Fibroblast of peridontal ligament (primary cell): ENCODE measurements at regions not wholly inside any gene's neighbourhood (a gene's known extent, or its start where the extent isn't known, plus 50 kb on each side); places are given as distances from the start of the nearest gene placed in this dataset.

Experiments
- DNase-seq: peaks from one replicate; pipeline ENCODE4 v3.0.0-alpha.2; 2010; ENCODE audit errors: extremely low read depth

DNA sequence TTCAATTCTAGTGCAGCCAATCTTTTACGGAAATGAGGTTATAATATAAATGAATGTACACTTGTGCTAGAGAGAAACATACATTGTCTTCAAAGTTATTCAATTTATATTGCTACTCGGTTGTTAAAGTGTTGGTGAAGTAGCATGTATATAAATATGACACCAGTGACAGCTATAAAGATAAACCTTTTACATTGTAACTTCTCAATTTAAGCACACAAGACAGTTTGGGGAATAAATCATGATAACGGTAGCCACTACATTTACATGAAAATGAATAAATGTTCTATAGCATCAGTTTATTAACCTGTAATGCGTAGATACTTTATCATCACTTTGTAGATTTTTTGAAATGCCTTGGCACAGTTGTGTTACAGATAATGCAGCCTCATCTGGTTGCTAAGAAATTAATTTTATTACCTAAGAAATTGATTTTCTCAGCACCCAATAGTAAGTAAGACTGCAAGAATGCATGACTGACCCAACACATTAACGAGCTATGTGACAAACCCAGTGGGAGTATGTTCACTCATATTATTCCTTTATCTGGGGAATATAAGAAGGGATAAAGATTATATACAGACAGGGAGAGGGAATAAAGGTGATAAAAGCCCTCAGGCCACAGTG is 283.9 kb upstream of the NPVF start:
- no peak for DNase-seq

DNA sequence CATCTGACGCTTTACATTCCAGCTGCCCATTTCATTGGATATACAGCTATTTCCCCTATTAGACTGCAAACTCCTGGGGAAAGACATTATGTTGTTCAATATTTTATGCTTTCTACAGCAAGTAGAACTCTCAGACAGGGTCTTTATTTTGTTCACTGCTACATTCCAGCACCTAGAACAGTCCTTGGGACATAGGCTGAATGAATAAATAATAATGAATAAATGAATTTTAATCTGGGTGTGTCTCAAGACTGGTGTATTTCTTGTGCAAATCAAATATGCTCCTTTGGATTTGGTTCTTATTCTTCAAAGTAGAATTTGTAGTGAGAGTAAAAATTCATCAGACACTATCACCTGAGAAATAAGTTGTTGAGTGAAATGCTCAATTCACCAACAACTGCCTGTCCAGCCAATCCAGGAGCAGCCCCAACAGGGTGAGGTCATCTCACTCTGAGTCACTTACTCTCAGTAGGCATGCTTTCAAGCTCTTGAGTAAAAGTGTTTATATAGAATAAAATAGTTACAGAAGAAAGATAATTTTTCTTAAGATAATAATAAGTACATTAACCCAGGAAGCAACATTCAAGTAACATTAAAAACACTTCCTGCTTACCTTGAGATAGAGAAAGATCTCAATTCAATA is 287.5 kb upstream of the NPVF start:
- DNase-seq, result no peak

DNA sequence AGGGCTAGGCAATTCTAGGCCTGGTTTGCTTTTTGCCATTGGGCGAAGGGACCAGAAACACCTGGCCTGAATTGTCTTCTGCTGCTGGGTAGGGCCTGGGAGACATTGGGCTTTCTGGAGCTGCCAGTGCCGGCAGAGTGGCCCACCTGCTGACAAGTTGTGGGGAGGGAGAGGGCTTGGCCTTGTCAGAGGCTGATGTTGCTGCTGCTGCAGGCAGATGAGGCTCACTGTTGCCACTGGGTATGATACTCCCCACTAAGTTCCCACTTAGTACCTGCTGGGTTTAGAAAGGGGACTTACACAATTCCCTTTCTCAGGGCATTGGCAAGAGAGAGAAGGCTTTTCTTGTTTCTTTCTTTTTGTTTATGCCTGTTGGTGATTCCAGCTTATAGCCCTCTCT is 289.6 kb upstream of the NPVF start:
- no peak for DNase-seq

DNA sequence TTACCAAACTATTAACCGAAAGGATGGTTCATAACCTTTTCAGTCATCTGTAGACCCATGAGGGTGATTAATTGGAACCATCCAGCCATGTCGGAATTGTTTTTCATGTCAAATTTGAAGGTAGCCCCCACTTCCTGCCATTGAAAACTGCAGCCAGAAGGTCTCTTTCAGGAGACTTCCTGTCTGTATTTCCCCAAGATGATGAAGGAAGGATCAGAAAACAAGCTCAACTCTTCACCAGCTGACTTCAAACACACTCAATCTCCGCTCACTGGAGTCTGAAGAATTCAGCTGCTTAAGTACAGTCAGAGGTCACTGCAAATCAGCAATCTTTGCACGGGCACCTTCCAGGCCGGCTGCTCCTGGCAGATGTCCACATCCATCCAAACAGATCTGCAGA is 291.7 kb upstream of the NPVF start:
- DNase-seq, result no peak

DNA sequence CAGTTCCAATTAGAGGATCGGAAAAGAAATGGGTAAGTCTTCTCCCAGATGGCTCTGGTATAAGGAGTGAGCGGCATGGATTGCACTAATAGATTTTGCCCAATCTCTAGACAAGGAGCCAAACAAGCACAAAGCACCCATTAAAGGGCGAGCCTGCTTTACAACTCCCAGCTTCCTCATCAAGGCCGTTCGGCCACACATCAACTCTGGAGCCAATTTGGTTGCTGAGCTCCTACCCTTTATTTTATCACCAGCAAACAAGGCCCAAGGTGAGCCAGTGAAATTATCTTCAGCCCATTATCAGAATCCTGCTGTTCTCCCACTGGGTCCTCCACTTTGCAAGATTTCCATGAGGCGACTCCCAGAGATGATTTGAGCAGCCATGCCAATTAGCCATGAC is 292.2 kb upstream of the NPVF start:
- DNase-seq, result no peak

DNA sequence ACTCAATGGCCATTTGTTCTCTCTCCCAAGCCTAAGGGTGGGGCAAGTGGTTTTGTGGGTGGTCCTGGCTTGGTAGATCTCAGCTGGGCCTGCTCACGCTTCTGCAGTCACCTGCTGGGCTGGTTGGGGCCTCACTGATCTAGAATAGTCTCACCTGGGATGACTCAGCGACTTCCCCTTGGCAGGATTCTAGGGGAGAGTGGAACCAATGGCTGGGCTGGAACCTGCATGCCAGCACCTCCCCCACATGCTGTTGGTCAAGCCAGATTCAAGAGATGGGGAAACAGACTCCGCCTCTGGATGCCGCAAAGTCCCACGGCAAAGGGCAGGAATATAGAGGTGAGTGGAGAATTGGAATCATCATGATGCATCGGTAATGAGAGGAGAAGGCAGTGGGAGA is 292.9 kb upstream of the NPVF start:
- DNase-seq, result no peak

DNA sequence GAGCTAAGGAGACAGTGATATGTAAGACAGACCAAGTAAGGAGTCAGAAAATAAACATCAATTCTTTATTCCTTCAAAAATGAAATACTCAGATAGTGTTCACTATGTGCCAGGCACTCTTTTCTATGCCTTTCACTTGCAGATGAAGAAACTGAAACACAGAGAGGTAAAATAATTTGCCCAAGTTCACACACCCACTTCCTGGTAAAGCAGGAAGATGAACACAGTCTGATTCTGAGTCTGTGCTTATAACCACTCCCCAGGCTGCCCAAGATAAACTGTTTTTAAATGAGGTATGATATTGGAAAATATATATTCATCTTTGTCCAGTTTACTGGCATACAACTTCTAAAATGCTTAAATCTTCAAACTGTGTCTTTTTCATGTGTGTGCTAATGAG is 294.4 kb upstream of the NPVF start:
- DNase-seq, result no peak

DNA sequence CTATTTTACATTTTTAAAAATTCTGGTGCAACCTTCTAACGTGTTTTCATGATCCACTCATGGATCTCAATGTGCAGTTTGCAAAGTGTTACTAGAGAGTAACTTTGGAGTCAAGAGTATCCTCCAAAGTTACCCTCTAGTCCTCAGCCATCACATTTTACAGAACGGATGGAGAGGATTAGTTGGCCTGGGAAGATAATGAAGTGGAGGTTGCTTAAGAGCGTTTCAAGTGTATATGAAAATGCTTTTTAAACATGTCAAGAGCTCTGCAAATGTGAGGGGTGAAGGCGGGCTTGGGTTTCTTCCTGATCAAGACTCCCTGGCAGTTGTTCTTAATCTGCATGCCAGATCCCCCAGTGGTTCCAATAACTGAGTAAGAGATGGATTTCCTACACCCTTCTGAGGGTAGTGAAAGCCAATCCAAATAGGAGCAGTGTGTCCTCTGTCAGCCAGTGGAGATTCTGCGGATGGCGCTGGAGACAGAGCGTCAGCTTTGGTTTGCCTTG is 299.4 kb upstream of the NPVF start:
- DNase-seq, result no peak

DNA sequence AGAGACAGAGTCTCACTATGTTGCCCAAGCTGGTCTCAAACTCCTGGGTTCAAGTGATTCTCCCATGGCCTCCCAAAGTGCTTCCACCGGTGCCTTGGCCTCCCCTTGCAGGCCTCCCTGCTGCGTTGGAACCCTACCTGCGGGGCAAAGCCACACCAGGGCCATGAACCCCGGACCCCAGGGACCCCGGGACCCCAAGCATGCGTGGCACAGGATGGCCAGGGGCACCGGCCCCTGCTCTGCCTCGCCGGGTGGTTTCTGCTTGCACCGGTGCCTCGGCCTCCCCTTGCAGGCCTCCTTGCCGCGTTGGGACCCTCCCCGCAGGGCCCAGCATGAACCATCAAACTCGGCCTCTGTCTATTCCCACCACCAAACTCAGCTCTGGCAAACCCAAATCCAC is 301.0 kb upstream of the NPVF start:
- no peak for DNase-seq

DNA sequence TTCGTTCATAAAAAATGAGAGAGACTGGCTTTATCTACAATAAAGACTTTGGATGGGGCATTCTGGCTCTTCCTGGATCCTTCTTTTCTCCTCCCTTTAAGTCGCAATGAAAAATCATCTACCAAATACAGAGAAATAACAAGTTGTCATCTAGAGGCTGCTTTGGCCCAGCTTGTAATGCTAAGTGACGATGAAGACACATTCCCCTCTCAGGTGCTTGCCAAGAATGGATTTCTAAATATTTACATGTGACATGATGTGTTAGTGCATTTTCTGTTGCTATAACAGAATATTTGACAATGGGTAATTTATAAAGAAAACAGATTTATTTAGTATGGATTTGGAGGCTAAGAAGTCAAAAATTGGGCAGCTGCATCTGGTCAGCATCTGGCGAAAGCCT is 308.6 kb upstream of the NPVF start:
- no peak for DNase-seq

DNA sequence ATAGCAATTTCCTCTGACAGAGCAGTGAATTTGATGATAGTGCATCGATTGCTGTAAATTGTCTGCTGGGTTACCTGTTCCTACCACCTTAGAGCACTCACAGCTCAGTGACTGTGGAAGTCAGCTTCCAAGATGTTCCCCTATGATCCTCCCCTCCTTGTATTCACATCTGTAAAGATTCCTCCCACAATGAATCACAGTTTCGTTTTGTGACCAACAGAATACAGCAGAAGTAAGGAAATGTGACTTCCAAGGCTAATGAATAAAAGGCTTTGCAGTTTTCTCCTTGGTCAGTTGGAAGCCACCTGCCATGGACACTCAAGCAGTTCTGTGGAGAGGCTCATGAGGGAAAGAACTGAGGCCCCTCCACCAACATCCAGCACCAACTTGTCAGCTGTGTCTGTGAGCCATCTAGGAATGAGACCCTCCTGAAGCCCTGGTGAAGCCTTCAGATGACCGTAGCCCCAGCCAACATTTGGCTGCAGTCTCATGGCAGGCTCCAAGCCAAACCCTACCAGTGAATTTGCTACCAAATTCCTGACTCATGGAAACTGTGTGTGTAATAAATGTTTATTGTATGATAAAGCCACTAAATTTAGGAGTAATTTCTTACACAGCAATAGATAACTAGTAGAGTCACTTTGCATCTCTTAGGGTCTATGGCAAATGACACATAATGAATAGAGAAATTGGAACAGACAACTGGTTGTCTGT is 309.5 kb upstream of the NPVF start:
- no peak for DNase-seq

DNA sequence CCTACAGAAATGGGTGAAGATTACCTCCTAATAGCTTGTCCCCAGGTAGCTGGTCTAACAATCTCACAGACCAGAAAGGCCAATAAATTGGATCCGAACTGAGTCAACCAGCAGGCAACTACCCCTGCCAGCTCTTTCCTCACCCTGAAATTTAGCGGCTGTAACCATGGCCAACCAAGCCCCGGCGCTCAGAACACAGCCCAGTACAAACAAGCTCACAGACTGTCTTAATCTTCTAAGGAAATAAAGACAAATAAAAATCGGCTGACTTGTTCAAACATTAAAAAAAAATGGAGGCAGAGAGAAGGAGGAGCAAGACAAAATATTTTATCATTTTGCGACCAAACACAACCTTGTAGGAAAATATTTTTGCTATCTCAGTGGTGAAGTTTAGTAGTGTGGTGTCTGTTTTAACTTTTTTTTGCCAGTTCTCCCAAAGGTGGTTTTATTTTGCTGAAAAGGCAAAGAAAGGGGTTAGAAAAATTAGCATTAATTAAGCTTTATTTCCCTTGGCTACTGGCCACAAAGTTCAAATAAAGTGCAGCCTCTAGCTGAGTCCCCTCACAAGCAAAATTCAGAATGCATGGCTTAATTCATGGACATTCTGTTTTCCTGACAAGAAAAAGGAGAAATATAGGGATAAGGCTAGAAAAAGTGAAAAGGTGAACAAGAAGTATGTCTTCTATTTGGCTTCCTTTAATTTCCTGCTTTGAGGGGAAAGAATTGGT is 313.0 kb upstream of the NPVF start:
- no peak for DNase-seq

DNA sequence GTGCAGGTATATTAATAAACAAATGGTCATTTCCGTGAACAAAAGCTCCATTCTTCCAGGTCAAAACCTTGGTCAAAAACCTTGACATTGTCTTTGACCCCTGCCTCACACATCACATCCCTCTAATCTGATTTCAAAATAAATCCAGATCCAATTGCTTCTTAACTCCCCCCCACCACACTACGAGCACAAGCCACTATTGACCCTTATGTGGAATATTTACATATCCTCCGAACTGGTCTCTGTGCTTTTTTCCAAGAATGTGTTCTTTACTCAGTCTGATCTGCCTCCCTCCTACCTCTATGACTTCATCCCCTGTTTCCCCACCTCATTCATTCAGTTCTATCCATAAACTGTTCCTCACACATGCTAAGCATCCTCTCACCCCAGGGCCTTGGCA is 313.6 kb upstream of the NPVF start:
- no peak for DNase-seq

DNA sequence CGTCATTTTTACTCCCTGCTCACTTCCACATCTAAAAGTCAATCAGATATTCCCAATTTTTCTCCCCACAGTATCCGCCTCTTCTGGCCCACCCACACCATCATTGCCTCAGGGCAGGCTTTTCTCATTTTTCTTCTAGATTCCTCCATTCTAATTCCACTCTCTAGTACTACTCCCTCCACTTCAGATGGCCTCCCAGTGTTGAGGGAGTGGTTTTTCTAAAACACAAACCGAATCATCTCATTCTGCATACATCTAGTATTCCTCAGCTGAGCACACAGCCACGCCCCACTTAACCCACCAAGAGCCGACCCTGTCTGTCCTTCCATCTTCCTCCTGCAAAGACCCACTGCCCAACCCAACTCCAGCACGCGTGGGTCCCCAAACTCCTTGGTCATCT is 314.9 kb upstream of the NPVF start:
- no peak for DNase-seq

DNA sequence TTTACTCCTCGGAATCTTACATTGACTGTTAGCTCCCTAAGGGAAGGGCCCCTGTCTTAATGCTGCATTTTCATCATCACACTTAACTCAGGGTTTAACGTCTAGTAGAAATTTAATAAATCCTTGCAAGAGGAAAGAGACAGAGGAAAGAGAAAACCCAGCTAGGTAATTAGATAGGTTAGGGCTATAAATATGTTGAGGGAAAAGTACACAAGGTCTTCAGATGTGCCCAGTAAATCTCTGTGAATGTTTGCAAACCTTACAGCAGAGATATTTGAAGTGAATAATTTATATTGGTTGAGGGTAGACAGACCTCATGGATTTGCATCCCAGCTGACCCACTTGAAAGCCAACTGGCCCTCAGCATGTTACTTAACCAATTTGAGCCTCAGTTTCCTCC is 315.5 kb upstream of the NPVF start:
- DNase-seq, result no peak

DNA sequence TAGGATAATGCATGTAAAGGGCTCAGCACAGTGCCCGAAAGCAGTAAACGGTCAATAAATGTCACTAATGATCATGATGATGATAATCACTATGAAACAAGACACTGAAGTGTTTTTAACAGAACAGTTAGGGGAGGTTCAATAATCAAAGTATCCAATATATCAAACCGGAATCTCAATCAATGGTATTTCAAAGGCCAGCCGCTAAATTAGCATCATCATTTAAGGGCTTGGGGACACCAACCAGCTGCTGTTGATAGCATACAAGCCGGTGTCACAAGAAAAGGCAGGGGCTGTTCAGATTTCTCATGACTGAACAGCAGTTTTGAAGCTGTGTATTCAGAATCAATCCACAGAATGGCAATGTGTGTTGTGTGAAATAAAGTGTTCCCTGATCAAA is 316.0 kb upstream of the NPVF start:
- no peak for DNase-seq

DNA sequence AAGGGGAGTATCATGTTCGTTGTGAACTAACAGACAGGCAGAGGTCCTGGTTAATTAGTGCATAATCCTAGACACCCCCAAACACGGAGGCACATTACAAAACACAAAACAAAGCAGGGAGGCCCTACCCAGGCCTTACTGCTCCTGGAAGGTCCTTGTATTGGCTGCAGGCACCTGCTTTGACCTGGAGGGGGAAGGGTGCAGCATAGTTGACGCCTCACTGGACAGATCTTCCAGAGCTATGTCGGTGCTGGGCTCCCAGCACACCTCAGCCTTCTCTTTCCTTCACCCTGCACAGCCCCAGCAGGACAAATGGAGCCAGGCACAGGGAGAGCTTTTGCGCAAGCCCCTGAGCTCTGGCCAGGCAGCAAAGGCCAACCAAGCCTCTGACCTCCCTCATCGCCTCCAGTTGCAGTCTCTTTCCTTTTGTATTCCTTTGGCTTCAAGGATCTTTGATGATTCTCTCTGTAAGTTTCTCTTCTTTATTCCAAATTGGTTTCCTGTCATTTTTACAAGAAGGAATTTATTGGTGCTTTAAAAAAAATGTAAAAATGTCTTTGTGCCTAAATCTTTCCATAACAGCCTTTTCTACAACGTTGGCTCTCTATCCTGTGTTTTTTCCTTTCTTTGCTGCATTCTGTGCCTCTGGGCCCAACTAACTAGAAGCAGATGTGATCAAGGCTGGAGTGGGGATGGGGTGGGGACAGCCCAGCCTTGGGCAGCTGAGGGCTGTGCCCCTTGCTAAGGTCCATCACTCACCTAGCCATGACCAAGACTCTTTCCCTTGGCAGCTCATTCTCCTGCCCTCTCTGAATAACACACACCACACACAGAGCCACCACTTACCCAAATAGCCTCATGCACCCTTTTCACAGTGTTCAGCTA is 317.1 kb upstream of the NPVF start:
- DNase-seq, result no peak

DNA sequence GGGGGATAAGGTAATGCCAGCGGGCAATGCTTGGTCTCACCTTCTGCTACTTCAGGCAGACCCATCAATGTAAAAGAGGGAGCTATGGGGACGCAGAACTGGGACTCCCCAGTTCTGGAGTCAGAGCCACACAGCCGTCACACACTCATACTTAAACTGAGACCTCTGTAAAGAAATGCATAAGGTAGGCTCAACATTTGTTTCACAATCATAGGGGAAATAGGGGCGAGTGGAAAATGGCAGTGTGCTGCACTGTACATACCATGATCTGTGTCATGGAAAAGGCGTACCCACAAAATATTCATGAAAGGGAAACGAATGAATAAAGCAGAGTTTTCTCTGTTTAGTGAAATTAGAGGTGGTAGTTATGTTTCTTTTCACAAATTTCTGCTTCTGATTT is 318.0 kb upstream of the NPVF start:
- DNase-seq, result no peak

DNA sequence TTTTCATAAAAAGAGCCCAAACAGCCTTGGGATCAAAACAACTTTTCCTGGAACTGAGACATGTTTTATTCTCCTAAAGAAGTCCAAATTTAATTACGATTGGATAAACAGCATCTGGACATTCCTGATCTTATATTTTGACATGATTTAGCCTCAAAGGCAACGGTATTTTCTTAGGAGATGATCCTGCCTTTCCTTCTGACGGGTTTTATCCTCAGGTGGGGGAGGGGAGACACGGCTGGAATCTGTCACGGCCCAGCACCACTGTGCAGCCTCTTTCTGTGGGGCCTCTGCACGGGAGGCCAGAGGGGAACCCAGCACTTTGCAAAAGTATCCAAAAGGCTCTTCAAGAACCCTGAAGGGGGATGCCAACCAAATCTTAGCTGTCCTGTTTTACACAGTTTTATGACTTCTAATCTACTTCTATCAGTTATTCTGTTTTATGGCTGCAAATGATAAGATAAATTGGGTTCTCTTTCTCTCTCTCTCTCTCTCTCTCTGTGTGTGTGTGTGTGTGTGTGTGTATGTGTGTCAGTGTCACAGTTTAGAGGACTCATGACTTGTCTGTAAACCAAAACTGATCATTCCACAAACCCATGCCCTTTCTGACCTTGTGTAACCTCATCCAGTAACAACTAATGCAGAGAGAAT is 321.1 kb upstream of the NPVF start:
- no peak for DNase-seq

DNA sequence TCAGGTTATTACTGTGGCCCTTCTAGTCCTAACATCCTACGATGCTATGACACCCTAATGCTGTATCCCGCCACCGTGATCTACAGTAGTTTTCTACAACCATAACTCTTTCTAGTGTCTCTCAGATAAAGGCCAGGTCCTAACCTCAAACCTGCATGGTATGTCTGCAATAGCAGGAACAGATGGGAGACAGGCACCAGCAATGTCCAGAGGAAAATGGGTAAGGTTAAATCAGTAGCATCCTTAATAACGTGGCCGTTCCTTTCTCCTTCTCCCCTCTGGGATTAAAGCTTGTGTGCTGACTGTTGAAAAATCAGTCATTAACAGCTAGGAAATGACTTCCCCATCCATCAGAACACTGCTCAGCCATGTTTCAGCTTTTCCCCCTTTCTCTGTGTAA is 321.9 kb upstream of the NPVF start:
- DNase-seq, result no peak

DNA sequence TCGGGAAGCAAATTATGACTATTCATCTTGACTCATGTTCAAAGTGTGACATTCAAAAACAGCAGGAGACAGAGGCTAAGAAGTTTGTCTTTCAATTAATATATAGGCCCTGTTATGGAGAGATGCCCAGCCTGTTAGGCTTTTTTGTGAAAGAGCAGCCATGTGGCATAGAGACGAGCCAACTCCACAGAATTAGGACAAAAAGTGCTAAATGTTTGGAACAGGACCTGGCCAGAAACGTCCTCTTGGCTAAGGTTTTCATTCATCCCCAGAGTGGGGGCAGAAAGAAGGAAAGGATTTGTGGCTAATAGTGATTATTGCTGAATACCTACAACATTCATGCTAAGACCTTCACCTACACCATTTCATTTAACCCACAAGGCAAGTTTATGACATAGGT is 324.7 kb upstream of the NPVF start:
- no peak for DNase-seq
